Adrenal gland (tissue), 9 donors: ENCODE measurements at regions not wholly inside any gene's neighbourhood (a gene's known extent, or its start where the extent isn't known, plus 50 kb on each side); places are given as distances from the start of the nearest gene placed in this dataset.

ENCODE experiments used
- DNase-seq, 7 donors: peaks; one replicate each; pipeline ENCODE4 v3.0.0-alpha.2; 2019 to 2020
- H3K27ac ChIP-seq, 5 donors: fragments of 200-600 bp; sonication (generic) in 4 of 5; 1 replicate in 3 of 5; 2 replicates in 2 of 5; pipeline versions ENCODE4 v1.5.1 to v1.8.0; 2016 to 2020; ENCODE audit warnings: mild to moderate bottlenecking in 1 of 5
- H3K27me3 ChIP-seq: fragments of 200-600 bp; 2 replicates; pipeline ENCODE4 v1.8.0; 2021
- H3K36me3 ChIP-seq, 2 donors: fragments of 200-600 bp; replicated peaks in 1 of 2; 1 replicate in 1 of 2; 2 replicates in 1 of 2; pipeline versions ENCODE4 v1.5.1 to v1.8.0; 2018 to 2022
- H3K4me1 ChIP-seq, 2 donors: fragments of 200-600 bp; replicated peaks in 1 of 2; 1 replicate in 1 of 2; 2 replicates in 1 of 2; pipeline versions ENCODE4 v1.5.1 to v1.8.0; 2018 to 2021
- H3K4me3 ChIP-seq, 4 donors: fragments of 200-600 bp; sonication (generic) in 3 of 4; one replicate each; pipeline ENCODE4 v1.5.1; 2016 to 2018
- H3K9me3 ChIP-seq, 3 donors: fragments of 200-600 bp; sonication (generic) in 1 of 3; replicated peaks in 1 of 3; 1 replicate in 2 of 3; 2 replicates in 1 of 3; pipeline versions ENCODE4 v1.5.1 to v1.8.0; 2016 to 2021
- POLR2A ChIP-seq, 2 donors: fragments of 450-650 bp; IDR thresholded peaks; one replicate each; pipeline ENCODE4 v1.6.1; 2017; ENCODE audit warnings: antibody characterized with exemption in 2 of 2, mild to moderate bottlenecking in 2 of 2, moderate library complexity in 1 of 2
- WGBS, 4 donors: extraction: QIAGEN DNeasy Blood & Tissue Kit in 2 of 4; methylation state at CpG; one replicate each; pipeline versions ENCODE4 v1.1.5 to v1.1.7; 2013 to 2017; 5-methylcytosine and 5-hydroxymethylcytosine counted together
- intact Hi-C, 2 donors: fragments of 100-400 bp; cut with DNase I; formaldehyde crosslinking; loops; one replicate each; pipeline versions ENCODE4 v1.14.1 to v1.15.0; 2022 to 2023
- TF ChIP-seq, protein P1 (sequence below), 6 experiments: fragments of 450-650 bp in 4 of 6; fragments of 200-600 bp in 2 of 6; sonication (generic) in 1 of 6; IDR thresholded peaks; 1 replicate in 5 of 6; 2 replicates in 1 of 6; pipeline versions ENCODE4 v1.5.1 to v1.8.0; 2016 to 2021; ENCODE audit warnings: antibody characterized with exemption in 6 of 6, mild to moderate bottlenecking in 2 of 6, moderate library complexity in 1 of 6
- donor health status: healthy with polysubstance abuse.
- donor health status: Bipolar disorder and iron deficiency.
- donor health status: DM: yes; HTN: yes; CAD: no.
- donor health status: DM: no; HTN: no; CAD: no.
- donor health status: DM: no; HTN: no; CAD: no.

DNA sequence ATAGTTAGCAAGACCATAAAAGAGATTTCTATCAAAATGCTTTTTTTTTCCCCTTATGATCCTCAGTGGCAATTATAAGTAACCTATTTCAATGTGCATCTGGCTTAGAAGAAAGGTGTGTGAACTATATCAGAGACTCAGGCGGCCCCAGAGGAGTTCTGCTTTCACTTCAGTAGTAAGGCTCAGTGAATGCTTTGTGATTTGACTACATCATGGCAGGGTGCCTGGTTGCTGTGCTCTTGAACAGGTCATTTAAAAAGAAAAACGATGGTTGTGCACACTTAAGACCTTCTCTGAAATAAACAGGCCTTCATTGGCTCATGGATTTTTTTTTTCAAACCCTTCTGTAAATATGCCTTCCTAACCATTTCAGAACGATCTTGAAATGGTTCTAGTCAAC is 400.4 kb upstream of the RARB start:
- Histone ChIP-seq H3K9me3 (no peaks in the 10 kb centered on the region), H3K4me3 (no peak overlapping the region), H3K27me3 (no peaks in the 10 kb centered on the region), H3K27ac (no peak overlapping the region), H3K4me1 (no peaks in the 10 kb centered on the region), H3K36me3 (no peaks in the 10 kb centered on the region)
- no peak for TF ChIP-seq POLR2A (IDR thresholded peaks at IDR 0.05)
- TF ChIP-seq, protein P1, sequence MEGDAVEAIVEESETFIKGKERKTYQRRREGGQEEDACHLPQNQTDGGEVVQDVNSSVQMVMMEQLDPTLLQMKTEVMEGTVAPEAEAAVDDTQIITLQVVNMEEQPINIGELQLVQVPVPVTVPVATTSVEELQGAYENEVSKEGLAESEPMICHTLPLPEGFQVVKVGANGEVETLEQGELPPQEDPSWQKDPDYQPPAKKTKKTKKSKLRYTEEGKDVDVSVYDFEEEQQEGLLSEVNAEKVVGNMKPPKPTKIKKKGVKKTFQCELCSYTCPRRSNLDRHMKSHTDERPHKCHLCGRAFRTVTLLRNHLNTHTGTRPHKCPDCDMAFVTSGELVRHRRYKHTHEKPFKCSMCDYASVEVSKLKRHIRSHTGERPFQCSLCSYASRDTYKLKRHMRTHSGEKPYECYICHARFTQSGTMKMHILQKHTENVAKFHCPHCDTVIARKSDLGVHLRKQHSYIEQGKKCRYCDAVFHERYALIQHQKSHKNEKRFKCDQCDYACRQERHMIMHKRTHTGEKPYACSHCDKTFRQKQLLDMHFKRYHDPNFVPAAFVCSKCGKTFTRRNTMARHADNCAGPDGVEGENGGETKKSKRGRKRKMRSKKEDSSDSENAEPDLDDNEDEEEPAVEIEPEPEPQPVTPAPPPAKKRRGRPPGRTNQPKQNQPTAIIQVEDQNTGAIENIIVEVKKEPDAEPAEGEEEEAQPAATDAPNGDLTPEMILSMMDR (IDR thresholded peaks at IDR 0.05): no peak
- DNase-seq: no peak
- intact Hi-C loops: no loop called here
- whole genome bisulfite sequencing, 4 donors: 43 to 61% (median 59%) methylated on average over 2 to 3 of the region's 3 CpGs

- Histone ChIP-seq H3K4me1 (no peaks in the 10 kb centered on the region), H3K9me3 (no peaks in the 10 kb centered on the region), H3K27me3 (no peaks in the 10 kb centered on the region), H3K36me3 (no peaks in the 10 kb centered on the region), H3K4me3 (no peak overlapping the region), H3K27ac (no peak overlapping the region)
- WGBS, 4 donors: 31 to 37% (median 33%) methylated on average over 2 of the region's 2 CpGs
- DNase-seq: no peak
- intact Hi-C loops: no loop called here
- TF ChIP-seq, protein P1 (IDR thresholded peaks at IDR 0.05): no peak
- no peak for TF ChIP-seq POLR2A (IDR thresholded peaks at IDR 0.05)
These were observed 398.2 kb upstream of the RARB start for GRCh38 chr3:25029820-25030219.

GRCh38 chr3:25032344-25032743 is 395.7 kb upstream of the RARB start:
- Histone ChIP-seq H3K27me3 (no peaks in the 10 kb centered on the region), H3K4me3 (no peak overlapping the region), H3K9me3 (no peaks in the 10 kb centered on the region), H3K27ac (no peak overlapping the region), H3K4me1 (no peaks in the 10 kb centered on the region), H3K36me3 (no peaks in the 10 kb centered on the region)
- DNase-seq: no peak
- intact Hi-C loops: no loop called here
- 62 to 78% (median 68%) methylated on average over 1 of the region's 1 CpG for WGBS, 4 donors
- no peak for TF ChIP-seq POLR2A (IDR thresholded peaks at IDR 0.05)
- TF ChIP-seq, protein P1 (IDR thresholded peaks at IDR 0.05): no peak

GRCh38 chr3:25033407-25034029 is 394.5 kb upstream of the RARB start:
- intact Hi-C loops: no loop called here
- peak; percentile 23 to 80 (median 47) for DNase-seq
- no peak for TF ChIP-seq POLR2A (IDR thresholded peaks at IDR 0.05)
- TF ChIP-seq, protein P1 (IDR thresholded peaks at IDR 0.05): peak; percentile 21 to 54 (median 41)
- WGBS, 4 donors: 71 to 77% (median 74%) methylated on average over 6 of the region's 6 CpGs
- no peaks in the 10 kb centered on the region for H3K4me1 ChIP-seq
- H3K36me3 ChIP-seq: no peaks in the 10 kb centered on the region
- no peak overlapping the region for H3K27ac ChIP-seq
- H3K27me3 ChIP-seq: no peaks in the 10 kb centered on the region
- no peak overlapping the region for H3K4me3 ChIP-seq
- no peaks in the 10 kb centered on the region for H3K9me3 ChIP-seq
